HG02798 (cell line): ENCODE measurements at regions not wholly inside any gene's neighbourhood (a gene's known extent, or its start where the extent isn't known, plus 50 kb on each side); places are given as distances from the start of the nearest gene placed in this dataset.
"Not testable (repeated sequence)": the region's sequence is repeated elsewhere in the genome, so short reads cannot be mapped to it uniquely, and the experiment has no call there.

Source experiments
- ATAC-seq: cut with Tn5 transposase; IDR thresholded peaks from one replicate; pipeline ENCODE4 v1.9.1; 2021; ENCODE audit warnings: mild to moderate bottlenecking; ENCODE audit not compliant: unreplicated experiment, poor library complexity

GRCh38 chr5:116736671-116737070, 162.0 kb upstream of the SEMA6A start:
- no peak for ATAC-seq

DNA sequence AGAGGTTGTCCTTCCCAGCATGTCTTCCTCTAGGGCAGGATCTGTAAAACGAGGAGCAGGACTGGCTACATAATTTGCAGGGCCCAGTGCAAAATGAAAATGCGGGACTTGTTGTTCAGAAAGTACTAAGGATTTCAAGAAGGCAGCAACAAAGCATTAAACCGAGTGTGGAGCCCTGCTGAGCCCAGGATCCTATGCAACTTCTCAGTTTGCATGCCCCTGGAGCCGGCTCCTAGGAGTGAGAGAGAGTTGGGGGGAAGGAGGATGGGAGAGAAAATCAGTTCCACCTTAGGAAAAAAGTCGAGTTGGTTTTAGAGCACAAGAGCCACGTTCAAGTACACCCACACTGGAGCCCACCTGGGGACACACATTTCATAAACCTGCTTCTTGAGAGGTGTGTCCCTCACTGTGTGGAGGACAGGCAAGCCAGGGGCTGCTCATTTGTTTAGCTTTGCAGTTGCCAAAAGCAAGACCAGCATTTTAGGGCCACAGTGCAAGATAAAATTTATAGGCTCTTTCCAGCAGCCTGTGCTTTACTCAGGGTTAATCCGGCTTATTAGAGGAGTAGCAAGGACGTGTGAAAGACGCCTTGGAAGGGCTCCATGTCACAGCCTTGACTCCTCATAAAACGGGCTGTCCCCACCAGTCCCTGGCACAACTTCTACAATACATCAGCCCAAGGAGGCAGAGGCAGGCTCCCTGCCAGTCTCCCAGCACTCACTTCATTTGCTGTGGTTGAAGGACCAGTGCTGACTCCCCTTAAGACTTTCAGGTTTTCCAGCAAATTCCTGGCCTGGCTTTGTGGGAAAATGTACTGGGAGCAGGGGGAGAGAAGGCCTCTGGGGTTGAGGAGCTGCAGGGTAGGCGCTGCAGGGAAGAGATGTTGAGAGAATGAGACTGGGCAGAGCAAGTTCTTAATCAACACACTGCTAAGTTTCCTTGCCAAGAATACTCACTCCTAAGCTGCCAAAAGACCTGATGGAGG, 159.7 kb upstream of the SEMA6A start:
- no peak for ATAC-seq

DNA sequence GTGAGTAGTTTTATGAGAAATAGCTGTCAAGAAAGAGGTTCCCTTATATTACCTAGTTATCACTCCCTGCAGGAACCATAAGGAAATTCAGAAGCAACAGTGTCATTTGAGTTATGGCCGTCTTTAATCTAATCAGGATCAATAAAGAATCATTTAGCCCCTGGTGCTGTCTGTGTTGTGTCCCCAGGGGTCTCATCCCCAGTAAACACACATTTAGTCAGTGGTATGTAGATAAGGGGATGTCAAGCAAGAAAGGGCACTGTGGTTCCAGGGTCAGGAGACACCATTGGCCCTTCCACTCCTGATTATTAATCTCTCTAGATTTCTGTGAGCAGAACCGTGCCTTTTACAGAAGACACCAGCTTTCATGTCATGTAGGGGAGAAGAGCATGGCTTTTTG, 158.0 kb upstream of the SEMA6A start:
- no peak for ATAC-seq

GRCh38 chr5:116731432-116731831, 156.8 kb upstream of the SEMA6A start:
- ATAC-seq = no peak

DNA sequence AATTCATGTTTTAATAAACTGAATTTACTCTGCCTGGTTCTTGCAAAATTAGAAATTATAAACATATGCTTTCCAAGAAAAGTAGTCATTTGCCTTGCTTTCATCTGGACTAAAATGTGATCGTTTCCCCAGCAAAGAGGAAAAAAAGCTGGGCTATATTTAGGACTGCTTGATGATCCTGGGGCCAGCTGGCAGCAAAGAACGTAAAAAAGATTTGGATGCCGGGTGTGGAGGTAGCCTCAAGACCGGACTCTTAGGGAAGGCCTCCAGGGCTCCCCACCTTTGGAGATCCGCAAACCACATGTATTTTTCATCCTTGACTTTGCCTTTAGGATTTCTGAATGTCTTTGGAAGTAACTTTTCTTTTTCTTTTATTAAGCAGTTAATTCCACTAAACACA, 156.1 kb upstream of the SEMA6A start:
- no peak for ATAC-seq

- no peak for ATAC-seq
These were observed 155.6 kb upstream of the SEMA6A start for GRCh38 chr5:116730185-116730584.

DNA sequence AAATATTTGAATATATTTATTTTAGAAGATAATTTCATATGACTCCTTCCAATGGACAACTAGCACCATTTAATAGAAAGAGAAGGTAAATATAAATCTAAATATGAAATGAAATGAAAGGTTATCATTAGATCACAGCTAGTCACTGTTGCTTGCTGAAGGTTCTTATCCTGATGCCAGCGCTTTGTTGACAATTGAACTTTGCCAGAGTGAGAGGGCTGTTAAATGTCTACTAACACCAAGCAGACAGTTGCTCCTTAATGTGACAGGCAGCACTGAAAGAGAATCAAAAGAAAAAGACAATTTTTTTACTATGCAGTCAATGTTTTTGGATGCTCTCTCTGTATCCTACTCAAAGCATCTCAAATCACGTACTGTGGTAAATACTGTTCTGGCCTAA, 152.6 kb upstream of the SEMA6A start:
- no peak for ATAC-seq

- ATAC-seq = not testable (repeated sequence)
These were observed 151.6 kb upstream of the SEMA6A start for GRCh38 chr5:116726180-116726579.

GRCh38 chr5:116724971-116725370, 150.3 kb upstream of the SEMA6A start:
- ATAC-seq = no peak

GRCh38 chr5:116722651-116723050, 148.0 kb upstream of the SEMA6A start:
- no peak for ATAC-seq

DNA sequence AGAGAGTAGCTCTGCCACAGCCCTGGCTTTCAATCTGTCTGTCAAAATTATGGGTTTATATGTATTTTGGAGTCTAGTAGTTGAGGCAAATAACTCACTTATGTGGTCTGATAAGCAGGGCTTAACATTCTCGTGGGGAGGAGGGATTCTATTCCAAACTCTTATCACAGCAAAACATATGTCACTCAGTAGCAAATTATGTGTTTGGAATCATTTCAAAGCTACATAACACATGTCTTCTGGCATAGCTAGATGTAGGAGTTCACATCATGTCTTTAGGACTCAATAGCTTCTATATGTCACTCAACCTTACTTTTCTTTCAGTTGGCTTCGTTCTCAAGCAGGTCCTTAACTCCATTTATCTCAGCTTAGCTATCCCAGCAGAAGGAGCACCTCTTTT, 144.5 kb upstream of the SEMA6A start:
- ATAC-seq = no peak

- no peak for ATAC-seq
These were observed 143.7 kb upstream of the SEMA6A start for GRCh38 chr5:116718317-116718716.

DNA sequence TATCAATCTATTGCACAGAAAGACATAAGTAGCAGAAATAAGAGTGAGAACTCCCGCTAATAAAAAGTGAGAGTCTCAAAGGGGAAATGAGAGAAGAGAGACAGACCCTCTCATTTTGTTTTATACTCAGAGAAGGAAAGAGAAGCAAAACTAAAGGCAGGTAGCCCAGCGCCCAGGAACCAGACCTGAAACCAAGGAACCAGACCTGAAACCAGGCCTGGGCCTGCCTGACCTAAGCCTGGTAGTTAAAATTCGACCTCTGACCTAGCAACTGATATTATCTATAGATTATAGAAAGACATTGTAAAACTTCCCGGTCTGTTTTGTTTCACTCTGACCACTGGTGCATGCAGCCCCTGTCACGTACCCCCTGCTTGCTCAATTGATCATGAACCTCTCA, 134.5 kb upstream of the SEMA6A start:
- ATAC-seq = peak; percentile 64

GRCh38 chr5:116705121-116705519, 130.5 kb upstream of the SEMA6A start:
- not testable (repeated sequence) for ATAC-seq

GRCh38 chr5:116703941-116704340, 129.3 kb upstream of the SEMA6A start:
- no peak for ATAC-seq

DNA sequence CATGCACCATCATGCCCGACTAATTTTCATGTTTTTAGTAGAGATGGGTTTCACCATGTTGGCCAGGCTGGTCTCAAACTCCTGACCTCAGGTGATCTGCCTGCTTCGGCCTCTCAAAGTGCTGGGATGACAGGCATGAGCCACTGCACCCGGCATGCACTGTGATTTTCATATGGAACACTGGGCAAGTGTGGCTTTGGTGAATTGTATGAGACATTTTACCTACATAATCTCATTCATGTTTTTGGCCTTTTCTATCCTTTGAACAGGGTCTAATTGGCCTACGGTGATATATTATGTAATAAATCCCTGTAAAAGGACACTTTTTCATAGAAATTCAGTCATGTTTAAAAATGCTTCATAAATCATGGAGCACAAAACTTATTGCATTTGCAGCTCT, 128.7 kb upstream of the SEMA6A start:
- ATAC-seq = no peak

GRCh38 chr5:116702776-116703175, 128.2 kb upstream of the SEMA6A start:
- peak; percentile 49 for ATAC-seq

DNA sequence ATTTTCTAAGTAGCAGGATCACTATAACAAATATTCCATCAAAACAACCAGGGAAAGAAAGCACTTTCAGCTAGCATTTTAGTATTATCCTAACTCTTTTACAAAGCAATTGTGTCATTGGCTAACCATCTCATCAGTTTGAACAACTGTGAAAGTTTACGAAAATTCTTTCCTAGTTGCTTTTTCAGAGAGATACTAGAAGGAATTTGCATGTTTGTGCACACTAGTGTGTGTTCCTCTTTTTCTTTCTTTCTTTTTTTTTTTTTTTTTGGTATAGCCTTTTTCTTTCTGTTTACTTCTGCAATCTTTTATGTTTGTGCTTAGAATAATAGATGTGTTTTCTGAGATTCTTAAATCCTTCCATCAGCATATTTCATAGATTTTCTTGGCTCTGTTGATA, 124.7 kb upstream of the SEMA6A start:
- ATAC-seq = no peak

DNA sequence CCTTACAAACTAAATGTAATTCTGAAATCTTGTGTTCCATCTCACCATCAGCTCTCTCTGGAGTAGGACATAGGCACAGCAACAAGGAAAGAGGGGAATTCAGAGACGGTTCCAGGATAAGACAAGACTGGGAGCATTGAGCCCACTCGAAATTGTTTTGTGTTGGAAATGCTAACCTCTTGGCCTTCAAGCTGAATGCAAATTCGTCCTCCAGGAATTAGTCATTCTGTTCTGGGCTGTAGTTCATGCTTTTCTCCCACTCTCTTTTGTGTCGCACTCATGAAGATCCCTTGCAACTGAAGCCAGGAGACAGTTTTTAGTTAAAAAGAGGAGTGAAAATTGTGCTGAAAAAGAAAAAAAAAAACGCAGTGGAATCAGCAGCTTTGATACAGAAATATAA, 121.7 kb upstream of the SEMA6A start:
- peak; percentile 83 for ATAC-seq

DNA sequence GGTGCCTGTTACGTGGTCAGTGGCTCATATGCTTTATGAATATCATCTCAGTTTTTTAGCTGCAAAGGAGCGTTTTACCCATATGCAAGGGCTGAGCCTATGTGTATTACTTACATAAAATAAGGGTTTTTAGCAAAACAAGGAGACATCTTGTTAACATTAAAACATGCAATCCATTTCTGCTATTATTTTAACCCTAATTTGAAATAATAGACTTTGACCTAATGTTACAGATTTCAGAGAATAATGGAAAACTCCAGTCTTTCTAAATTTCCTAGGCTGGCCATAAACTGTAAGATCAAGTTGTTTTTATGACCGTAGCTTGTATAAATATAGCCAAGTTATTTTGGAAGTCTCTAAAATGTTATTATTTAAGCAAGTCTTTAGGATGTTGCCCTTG, 121.1 kb upstream of the SEMA6A start:
- ATAC-seq = no peak

GRCh38 chr5:116686438-116686837, 111.8 kb upstream of the SEMA6A start:
- no peak for ATAC-seq

- ATAC-seq = no peak
These were observed 111.3 kb upstream of the SEMA6A start for GRCh38 chr5:116685931-116686330.
